HEK293T (cell line): ENCODE measurements at regions not wholly inside any gene's neighbourhood (a gene's known extent, or its start where the extent isn't known, plus 50 kb on each side); places are given as distances from the start of the nearest gene placed in this dataset.
"Not testable (repeated sequence)": the region's sequence is repeated elsewhere in the genome, so short reads cannot be mapped to it uniquely, and the experiment has no call there.

ENCODE experiments used
- BHLHE40 ChIP-seq: fragments of 450-650 bp; IDR thresholded peaks from 2 replicates; pipeline ENCODE4 v1.6.1; 2016; ENCODE audit warnings: mild to moderate bottlenecking, moderate library complexity, borderline replicate concordance
- CTBP1 ChIP-seq: fragments of 450-650 bp; IDR thresholded peaks from 2 replicates; pipeline ENCODE4 v1.6.1; 2016; ENCODE audit warnings: borderline replicate concordance
- ELF4 ChIP-seq: fragments of 450-650 bp; IDR thresholded peaks from 2 replicates; pipeline ENCODE4 v1.6.1; 2017; ENCODE audit warnings: antibody characterized with exemption
- FOXA1 ChIP-seq: fragments of 450-650 bp; IDR thresholded peaks from 2 replicates; pipeline ENCODE4 v1.6.1; 2016; ENCODE audit warnings: mild to moderate bottlenecking
- FOXM1 ChIP-seq: fragments of 450-650 bp; IDR thresholded peaks from 2 replicates; pipeline ENCODE4 v1.6.1; 2017; ENCODE audit warnings: mild to moderate bottlenecking, borderline replicate concordance
- L3MBTL2 ChIP-seq: fragments of 450-650 bp; conservative IDR thresholded peaks from 2 replicates; pipeline ENCODE4 v1.6.1; 2016; ENCODE audit warnings: mild to moderate bottlenecking
- NFRKB ChIP-seq: fragments of 450-650 bp; IDR thresholded peaks from 2 replicates; pipeline ENCODE4 v1.6.1; 2016; ENCODE audit warnings: mild to moderate bottlenecking, moderate library complexity
- SP1 ChIP-seq: fragments of 450-650 bp; IDR thresholded peaks from 2 replicates; pipeline ENCODE4 v1.6.1; 2017
- TARDBP ChIP-seq: fragments of 450-650 bp; IDR thresholded peaks from 2 replicates; pipeline ENCODE4 v1.6.1; 2016
- ZNF384 ChIP-seq: fragments of 450-650 bp; IDR thresholded peaks from 2 replicates; pipeline ENCODE4 v1.6.1; 2016
- TF ChIP-seq, protein P1 (sequence below): fragments of 450-650 bp; IDR thresholded peaks from 2 replicates; pipeline ENCODE4 v1.6.1; 2016

DNA sequence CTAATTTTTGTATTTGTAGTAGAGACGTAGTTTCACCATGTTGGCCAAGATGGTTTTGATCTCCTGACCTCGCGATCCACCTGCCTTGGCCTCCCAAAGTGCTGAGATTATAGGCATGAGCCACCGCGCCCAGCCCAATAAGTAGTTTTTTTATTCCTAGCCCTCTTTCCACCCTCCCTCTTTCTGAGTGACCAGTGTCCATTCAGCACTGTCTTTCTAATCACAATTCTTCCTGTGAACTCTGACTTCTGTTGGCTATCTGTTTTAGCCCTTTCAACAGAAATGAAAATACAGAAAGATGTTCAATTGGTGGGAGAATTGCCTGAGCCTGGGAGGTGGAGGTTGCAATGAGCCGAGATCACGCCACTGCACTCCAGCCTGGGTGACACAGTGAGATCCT lies 122.3 kb upstream of the LIFR start:
- TF ChIP-seq ZNF384, FOXM1, NFRKB, FOXA1, SP1, ELF4, CTBP1, TARDBP, L3MBTL2, BHLHE40: not testable (repeated sequence)
- TF ChIP-seq, protein P1, sequence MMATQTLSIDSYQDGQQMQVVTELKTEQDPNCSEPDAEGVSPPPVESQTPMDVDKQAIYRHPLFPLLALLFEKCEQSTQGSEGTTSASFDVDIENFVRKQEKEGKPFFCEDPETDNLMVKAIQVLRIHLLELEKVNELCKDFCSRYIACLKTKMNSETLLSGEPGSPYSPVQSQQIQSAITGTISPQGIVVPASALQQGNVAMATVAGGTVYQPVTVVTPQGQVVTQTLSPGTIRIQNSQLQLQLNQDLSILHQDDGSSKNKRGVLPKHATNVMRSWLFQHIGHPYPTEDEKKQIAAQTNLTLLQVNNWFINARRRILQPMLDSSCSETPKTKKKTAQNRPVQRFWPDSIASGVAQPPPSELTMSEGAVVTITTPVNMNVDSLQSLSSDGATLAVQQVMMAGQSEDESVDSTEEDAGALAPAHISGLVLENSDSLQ: not testable (repeated sequence)
